Eye (tissue), 1 donor: ENCODE measurements at regions not wholly inside any gene's neighbourhood (a gene's known extent, or its start where the extent isn't known, plus 50 kb on each side); places are given as distances from the start of the nearest gene placed in this dataset.
"Not testable (repeated sequence)": the region's sequence is repeated elsewhere in the genome, so short reads cannot be mapped to it uniquely, and the experiment has no call there.

Source experiments
- DNase-seq: peaks from one replicate; pipeline ENCODE4 v3.0.0-alpha.2; 2015

DNA sequence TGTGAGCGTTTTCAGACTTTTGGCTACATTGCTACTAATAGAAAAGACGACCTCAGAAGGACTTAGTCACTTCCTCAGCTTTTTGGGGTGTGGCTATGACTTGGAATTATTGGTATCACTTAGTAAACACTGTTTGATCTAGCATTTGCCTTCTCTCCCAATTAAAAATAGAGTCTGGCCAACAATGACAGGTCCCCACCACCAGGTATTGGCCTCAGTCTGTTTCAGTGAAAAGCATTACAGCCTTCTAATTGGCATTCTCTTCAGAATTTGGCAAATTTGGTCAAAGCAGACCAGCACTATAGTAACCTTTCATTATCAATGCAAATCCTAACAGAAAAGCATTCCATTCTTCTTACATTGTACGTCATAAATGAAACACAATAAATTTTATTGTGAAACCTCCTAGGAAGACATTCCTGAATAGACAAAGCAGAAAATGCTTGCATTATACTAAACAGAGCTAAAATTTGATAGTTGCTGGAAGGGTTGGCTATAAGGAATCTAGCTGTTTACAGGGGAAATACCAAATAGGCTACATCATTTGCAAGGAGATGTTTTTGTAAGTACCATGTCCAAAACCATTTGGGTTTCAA lies 613.9 kb downstream of the IRS1 start:
- DNase-seq = no peak

DNA sequence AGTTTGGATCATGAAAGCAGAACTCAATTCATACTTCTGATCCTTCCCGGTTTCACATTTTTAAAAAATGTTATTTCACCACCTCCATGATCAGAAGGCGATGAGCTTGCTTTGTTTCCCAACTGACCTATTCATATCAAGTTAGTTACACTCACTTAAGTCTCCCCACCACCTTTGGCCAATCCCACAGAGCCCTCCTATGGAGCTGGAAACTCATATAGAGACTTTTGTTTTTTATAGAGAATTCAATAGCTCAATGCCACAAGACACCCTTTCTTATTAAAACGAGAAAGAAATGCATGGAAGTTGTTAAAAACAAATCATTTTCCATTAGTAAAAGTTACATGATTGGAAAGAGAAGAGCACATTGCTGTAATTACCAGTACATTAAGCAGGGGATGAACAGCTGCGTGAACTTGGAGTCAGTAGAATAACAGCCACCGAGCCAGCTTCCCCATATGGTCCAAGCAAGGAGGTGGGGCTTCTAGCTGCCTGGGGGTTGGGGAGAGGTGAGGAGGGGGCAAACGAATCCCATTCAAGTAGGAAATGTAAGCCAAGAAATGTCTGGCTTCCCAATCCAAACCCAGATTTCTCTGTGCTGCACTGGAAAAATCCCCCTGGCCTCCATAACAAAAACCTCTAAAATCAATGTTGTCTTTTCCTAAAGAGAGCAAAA lies 614.5 kb downstream of the IRS1 start:
- DNase-seq = peak; percentile 83

DNA sequence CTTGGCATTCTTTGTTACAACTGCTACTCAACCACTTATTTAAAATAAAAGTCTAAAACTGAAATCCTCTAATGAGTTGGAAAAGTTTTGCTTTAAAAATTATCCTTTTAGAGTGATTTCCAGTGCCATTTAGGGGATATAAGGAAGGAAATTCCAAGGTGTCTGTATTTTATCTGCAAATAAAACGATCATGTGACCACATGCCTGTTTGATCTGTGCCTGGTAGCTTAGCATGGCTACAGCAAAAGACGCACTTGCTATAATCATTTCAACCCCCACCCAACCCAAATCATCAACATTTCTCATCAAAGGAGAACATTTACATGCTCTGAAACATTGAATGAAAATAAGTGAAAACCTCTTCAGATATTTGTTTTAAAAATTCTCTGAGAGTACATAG lies 615.1 kb downstream of the IRS1 start:
- no peak for DNase-seq

DNA sequence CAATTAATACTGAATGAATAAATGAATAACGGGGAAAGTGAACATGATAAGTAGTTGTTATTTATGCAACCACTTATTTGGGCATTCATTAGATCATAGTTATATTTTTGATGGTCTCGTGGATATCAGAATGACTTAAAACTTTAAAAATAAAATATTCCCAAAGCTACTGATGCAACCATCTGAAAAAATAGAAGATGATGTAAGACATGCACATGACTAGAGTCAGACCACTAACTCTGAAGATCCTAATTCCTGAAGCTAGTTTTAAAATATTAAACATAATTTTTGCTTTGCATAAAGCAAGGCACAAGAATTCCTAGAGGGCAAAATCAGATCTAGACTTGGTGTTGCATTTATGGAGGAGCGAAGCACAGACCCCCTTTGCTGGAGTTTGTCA lies 616.1 kb downstream of the IRS1 start:
- DNase-seq = no peak

DNA sequence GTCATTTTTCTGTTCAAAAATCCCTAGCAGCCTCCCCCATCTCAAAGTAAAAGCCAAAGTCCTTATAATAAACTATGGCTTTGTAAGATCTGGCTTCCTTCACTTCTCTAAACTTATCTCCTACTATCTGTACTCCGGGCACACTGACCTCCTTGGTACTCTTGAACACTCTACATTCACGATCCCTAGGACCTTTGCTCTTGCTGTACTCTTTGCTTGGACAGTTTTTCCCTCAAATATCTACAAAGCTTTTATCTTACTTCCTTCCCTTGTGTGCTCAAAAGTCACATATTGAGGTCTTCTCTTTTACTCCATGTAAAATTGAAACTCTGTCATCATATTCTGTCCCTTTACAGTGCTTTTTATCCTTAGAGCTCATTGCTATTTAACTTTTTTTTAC lies 616.6 kb downstream of the IRS1 start:
- no peak for DNase-seq

DNA sequence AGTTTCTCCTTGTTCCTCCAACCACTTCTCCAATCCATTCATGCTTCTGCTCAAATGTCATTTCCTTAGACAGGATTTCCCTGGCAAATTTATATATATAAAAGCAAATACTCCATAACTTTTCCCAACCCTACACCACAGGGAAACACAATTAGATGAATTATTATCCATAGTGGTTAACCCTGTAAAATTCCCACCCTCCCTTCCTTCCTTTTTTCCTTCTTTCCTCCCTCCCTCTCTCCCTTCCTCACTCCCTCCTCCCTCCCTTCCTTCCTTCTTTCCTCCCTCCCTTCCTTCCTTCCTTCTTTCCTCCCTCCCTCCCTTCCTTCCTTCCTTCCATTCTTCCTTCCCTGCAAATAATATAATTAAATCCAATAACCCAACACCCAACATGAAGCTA lies 617.7 kb downstream of the IRS1 start:
- DNase-seq = no peak

DNA sequence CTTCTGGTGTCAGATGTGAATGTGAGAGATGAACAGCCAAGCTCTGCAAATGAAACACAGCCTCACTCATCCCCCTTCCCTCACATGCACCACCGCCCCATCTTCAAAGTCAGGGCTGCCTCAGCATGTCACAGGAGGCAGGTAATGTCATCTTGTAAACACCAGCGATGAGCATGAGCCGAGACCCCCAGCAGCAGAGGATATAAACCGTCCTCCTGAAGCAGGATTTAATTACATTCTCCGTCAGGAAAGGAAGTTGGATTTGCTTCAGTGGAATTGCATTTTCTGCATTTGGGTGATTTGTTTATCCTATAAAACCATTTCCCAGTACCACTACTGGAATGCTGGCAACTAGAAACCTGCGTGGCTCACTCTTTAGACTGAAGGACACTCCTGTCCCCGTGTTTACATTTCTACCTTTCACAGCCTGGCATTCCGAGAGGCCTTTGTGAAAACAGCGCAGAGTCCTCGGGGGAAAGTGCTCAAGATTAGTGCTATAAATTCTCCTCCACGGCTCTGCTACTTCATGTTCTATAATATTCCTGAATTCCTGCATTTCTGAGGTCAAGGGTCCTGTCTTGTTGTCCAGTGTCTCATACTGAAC lies 619.2 kb downstream of the IRS1 start:
- no peak for DNase-seq

DNA sequence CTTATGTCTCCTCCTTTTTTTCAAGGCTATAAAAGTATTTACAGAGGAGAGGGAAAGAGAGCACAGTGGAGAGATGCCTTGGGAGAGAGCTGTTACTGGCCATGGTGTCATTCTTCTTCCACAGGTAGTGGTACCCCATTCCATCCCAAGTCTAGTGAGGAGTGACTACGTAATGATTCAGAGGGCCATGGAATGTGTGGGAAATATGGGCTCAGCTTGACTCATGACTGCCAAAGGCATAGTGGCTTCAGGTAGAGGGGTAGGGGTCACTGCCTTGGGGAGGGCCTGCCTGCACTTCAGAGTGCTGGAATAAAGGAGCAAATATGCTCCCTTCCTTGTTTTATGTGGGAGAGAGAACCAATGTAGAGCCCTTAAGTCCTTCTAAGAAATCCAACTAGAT lies 620.6 kb downstream of the IRS1 start:
- DNase-seq = no peak

DNA sequence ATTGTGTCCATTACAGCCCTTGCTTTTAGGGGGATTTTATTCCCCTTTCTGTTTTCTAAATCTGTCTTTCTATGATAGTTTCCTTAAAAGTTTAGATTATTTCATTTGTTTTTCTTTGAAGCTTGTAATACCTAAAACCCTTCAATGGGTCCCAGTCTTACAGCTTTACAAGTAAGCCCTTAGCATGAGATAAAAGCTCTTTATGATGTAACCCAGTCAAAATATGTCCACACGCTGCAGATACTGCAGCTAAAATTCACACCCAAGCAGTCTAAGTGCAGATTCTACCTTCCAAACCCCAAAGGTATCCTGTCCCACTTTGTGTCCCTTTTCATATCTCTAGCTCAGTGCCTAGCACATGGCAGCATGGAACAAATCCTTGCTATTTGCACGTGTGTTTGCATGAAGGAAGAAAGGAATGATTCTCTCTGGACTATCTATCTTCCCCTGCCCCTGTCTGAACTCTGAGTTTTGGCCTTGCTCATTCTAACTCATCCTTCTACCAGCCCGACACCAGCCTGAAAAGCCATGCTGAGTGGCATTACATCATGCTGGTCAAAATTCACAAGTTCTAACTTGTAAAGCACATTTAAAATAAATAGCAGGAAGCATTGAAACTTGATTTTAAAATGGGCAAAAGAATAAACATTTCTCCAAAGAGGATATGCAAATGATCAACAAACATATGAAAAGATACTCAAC lies 623.2 kb downstream of the IRS1 start:
- DNase-seq = no peak

DNA sequence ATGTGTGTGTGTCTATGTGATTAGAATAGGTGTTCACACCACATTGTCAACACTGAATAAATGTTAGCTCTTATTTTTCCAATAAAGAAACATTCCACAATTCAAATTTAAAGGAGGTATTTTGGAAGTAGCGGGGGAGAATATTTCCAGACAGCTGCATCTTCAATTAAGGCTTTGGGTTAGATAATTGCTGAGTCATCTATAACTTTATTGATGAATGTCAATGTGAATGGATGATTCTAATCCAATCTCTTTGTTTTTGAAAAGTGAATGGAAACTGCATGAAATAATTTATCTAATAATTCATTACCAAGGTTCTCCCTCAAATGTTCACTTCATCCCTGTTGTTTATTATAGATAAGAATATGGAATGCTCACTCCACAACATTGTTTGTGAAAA lies 625.2 kb downstream of the IRS1 start:
- no peak for DNase-seq

DNA sequence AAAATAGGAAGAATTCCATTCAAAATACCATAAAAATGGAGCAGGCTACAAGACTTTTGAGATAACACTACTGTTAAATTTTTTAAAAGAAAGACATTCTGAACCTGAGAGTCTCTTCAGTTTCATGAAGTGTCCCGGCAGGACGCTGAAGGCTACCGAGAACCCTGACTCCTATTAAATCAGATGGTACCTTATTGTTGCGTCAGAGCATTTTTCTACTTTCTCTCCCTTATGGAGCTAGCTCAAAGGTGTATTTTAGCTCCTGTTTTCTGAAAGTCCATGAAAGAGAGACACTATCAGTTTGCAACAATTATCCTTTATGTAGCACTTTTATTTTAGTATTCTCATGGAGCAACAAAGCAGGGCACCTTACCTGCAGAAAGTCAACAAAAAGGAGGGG lies 626.7 kb downstream of the IRS1 start:
- no peak for DNase-seq

DNA sequence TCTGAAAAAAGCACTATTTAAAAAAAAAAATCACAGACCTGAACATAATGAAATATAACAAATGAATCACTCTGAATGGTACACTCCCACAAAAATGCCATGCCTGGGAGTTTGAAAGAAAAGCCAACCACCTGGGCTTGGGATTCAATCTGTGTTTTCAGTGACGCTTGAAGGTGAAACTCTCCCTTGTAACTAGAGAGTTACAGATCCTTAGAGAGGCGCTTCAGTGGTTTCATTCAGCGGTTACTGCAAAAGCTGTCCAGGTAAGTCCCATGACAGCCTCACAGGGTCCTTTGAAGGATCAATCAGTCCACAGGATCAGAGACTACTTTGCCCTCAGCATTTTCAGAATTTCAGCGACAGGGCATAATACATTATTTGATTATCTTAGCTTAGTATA lies 627.3 kb downstream of the IRS1 start:
- DNase-seq = no peak

DNA sequence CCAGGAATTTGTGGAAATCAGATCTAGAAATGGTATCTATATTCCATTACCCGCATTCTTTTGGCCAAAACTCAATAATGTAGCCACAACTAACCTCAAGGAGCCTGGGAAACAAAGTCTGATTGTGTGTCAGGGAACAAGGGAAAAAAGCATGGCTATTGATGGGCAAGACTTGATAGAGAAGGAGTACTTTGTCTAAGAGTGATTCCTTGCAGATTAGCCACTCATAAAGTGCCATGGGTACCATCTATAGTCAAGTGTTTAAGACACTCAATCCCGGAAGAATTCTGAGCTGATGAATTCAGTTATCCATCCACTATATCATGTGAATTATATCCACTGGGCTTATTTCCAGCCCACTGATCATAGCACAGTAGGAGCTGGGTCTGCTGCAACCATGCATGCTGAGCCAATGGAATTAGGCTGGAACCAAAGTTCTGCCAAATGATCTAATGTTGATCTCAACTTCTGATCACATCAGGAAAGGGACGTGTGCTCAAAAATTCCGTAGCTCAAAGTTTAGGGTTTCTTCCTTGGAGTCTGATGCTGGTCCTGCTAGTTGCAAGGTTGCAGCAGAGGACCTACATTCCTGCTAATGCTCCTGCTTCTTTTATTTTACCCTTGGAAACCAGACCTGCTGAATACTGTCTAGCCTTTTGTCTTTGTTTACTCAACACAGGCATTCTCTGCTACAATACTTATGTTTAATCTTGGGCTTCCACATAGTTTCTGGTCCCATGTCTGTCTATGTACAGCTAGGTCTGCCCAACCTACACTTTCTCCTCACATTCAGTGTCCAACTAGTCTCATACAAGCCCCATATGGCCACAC lies 629.7 kb downstream of the IRS1 start:
- DNase-seq = no peak

DNA sequence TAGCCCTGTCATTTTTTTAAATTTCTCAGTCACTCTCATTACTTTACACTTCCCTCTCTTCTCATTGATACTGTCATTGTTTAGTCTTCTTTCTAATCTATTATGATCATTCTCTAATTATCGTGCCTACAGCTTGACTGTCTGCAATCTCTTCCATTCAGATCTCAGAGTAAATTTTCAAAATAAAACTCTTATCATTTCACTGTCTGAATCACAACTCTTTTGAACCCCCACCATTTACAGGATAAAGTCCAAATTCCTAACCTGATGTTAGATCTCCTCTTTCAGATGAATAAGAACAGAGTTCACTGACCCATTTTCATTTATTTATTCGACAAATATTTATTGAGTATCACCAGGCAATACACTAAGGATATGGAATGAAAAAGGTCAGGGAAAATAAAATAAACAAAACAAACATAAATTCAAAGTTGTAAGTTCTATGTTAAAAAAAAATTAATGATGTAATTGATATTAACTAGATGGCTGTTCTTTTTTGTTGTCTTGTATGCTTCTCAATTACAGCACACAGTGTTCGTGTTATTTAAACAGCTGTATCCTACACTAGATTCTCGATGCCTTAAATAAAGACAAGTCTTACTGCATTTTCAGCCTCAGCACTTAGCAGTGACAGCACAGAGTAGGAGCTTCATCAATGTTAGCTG lies 631.0 kb downstream of the IRS1 start:
- DNase-seq = no peak

DNA sequence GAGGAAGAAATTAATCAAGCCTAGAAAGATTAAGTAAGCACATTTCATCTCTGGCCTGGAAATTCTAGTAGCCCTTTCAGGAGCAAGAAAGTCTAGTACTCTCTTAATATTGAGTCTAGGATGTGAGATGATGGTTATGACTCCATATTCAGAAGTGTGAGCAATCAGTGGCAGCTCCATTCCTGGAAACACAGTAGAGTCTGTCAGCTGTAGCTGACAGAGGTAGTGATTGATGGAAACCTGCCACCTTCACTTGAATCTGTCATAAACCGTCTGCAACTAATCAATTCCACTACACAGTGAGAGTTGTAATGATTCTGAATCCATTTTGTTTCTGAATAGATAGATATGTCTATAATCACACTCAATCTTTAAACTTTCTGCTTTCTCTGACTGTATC lies 635.1 kb downstream of the IRS1 start:
- DNase-seq = no peak

DNA sequence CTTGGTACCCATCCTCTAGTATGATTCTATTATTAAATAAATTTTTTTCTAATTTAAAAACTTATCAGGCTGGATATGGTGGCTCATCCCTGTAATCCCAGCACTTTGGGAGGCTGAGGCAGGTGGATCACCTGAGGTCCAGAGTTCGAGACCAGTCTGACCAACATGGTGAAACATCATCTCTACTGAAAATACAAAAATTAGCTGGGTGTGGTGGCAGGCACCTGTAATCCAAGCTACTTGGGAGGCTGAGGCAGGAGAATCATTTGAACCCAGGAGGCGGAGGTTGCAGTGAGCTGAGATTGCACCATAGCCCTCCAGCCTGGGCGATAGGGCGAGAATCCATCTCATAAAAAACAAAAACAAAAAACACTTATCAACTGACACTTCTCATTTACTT lies 639.0 kb downstream of the IRS1 start:
- DNase-seq = not testable (repeated sequence)

DNA sequence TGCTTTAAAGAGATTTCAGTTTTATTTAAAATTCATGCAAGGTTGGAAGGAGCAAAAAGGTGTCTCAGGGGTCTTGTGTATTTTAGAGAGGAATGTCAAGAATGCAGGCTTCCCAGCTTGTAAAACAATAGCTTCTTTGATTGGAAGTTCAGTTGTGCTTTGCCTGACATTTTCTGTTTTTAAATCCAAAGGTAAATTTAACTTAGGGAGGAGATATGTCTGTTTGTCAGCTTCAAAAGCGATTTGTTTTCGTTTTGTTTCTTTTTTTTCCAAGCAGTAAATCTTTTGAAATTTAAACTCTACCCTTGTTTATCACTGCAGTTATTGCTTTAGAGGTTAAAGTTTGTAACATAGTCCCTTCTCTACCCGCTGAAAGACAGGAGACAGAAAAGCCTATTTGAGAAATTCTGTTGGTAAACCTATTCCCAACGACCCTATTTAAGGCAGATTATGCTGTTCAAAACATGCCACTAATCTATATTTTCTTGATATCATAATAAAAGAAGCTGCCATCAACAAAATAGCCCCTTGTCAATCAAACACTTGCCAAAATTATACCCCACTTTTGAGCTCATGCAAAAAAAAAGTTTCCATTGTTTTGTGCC lies 639.6 kb downstream of the IRS1 start:
- DNase-seq = no peak

DNA sequence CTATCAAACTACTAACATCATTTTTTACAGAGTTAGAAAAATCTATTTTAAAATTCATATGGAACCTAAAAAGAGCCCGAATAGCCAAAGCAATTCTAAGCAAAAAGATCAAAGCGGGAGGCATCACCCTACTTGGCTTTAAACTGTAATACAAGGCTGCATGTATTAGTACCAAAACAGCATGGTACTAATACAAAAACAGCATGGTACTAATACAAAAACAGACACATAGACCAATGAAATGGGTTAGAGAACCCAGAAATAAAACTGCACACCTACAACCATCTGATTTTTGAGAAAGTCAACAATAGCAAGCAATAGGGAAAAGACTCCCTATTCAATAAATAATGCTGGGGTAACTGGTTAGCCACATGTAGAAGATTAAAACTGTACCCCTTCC lies 640.7 kb downstream of the IRS1 start:
- DNase-seq = no peak

DNA sequence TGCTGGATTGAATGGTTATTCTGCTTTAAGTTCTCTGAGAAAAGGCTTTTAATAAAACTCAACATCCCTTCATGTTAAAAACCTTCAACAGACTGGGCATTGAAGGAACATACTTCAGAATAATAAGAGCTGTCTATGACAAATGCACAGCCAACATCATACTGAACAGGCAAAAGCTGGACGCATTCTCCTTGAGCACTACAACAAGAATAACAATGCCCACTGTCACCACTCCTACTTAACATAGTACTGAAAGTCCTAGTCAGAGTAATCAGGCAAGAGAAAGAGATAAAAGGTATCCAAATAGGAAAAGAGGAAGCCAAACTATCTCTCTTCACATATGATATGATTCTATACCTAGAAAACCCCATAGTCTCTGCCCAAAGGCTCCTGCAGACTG lies 641.4 kb downstream of the IRS1 start:
- no peak for DNase-seq

DNA sequence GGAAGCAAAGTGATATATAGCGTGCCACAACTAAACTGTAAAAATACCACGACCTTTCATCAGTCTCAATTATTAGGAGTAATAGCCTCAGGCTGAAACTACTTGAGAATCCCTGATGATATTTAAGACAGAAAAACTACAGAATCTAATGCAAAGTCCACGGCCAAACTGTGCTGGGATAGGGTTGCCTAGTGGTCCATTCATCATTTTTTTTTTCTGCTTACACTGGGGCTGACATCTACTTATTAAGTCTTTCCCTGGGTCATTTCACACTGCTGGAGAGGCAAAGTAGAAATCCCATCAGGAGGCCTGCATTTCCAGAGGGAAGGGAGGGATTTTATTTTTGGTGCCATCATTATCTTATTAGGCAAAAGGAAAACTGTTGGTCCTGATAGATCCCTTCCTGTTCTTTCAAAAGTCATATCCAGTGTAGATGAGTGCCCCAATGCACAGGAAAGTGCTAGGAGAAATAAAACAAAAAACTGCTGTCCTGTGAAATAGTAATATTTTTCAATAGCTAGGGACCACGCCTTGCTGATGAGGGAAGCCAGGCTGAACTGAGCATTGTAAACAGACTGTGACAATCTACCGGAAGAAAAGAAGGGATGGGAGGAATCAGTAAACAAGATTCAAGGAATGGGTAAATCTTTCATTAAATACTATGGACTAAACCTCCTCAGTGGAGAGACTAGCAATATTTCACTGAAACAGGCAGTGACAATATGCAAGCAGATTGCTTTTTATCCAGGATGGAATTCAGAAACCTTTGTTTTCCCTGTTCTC lies 644.3 kb downstream of the IRS1 start:
- DNase-seq = peak; percentile 10

DNA sequence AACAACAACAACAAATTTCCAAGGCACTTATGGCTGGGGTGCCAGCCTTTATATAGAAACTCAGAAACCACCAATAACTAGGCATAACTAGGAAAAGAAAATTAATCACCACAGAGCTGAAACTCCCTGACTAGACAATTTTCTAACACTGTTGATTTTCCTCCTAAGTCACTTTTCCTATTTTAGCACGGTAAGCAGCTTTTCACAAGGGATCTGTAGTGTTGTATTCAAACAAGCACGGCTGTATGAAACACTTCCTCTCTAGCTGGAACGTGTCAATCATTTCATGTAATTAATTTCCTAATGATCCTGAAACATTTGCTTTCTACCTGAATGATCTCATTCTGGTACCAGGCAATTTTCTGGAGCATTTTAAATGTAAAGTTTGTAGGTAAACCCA lies 645.0 kb downstream of the IRS1 start:
- DNase-seq = peak; percentile 28
